GM12872 (cell line): ENCODE measurements at regions not wholly inside any gene's neighbourhood (a gene's known extent, or its start where the extent isn't known, plus 50 kb on each side); places are given as distances from the start of the nearest gene placed in this dataset.

Source experiments
- TF ChIP-seq, protein P1 (sequence below): IDR thresholded peaks from 3 replicates; pipeline ENCODE4 v1.5.1; 2011; ENCODE audit warnings: low read depth, mild to moderate bottlenecking, low read length, moderate library complexity; ENCODE audit not compliant: insufficient read depth

DNA sequence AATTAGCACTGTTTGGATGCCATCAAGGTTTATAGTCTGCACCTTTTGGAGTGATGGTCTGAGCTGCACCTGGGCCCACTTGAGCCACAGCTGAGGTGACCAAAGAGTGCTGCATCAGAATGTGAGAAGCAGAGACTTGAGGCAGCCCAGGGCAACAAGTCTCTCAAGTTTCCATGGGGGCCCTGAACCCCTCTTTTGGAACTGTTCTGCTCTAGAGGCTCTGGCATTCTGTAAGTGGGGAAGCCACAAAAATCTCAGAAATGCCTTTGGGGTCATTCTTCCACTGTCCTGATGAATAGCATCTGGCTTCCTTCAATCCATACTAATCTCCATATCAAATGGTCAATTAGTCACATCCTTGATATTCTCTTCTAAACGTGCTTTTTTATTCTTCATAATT is 298.4 kb upstream of the MAOA start:
- TF ChIP-seq, protein P1, sequence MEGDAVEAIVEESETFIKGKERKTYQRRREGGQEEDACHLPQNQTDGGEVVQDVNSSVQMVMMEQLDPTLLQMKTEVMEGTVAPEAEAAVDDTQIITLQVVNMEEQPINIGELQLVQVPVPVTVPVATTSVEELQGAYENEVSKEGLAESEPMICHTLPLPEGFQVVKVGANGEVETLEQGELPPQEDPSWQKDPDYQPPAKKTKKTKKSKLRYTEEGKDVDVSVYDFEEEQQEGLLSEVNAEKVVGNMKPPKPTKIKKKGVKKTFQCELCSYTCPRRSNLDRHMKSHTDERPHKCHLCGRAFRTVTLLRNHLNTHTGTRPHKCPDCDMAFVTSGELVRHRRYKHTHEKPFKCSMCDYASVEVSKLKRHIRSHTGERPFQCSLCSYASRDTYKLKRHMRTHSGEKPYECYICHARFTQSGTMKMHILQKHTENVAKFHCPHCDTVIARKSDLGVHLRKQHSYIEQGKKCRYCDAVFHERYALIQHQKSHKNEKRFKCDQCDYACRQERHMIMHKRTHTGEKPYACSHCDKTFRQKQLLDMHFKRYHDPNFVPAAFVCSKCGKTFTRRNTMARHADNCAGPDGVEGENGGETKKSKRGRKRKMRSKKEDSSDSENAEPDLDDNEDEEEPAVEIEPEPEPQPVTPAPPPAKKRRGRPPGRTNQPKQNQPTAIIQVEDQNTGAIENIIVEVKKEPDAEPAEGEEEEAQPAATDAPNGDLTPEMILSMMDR = no peak

DNA sequence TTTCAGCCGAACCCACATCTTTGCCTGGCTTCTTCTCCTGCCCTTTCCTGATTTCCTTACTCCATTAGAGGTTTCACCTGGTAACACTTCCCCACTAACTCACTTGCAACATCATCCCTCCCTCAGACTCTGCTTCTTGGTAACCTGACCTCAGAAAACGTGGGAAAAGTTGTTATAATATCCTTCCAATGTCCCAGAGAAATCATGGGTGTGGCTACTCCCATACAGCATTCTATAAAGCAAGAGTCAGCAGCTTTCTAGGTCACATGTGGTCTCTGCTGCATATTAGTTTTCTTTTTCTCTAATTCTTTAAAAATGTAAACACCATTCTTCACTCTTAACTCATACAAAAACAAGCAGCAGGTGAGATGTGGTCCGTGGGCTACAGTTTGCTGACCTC is 283.1 kb upstream of the MAOA start:
- TF ChIP-seq, protein P1 = no peak

DNA sequence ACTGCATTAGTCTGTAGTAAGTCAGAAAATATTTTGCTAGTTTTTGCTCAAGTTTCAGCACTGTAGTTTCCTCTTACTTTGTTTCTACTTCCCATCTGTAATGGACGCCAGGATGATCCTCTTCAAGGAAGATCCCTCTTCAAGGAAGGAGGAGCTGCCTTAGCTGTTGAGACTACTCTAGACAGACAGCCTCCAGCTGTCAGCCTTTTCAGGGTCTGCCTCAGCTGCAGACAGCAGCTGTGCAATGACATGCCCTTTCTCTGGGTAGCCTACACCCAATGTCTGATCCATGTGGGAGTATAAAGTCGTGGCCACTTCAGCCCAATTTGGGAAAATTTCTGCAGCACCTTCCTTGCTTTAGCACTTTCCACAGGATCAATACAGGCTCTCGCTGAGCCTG is 281.0 kb upstream of the MAOA start:
- TF ChIP-seq, protein P1 = no peak

DNA sequence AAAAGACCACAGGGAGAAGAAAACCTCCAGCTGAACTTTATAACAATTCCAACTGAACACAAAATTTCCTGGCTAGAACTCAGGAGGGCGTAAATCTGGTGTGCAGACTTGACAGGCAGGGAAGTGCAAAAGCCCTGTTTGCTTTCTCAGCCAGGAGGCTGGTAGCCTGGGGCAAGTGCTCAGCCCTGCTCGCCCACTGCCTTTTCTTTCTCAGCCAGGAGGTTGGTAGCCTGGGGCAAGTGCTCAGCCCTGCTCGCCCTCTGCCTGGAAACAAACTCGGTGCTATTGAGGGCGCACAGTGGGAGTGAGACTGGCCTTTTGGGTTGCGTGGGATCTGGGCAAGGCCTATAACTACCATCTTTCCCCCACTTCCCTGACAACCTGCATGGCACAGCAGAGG is 275.4 kb upstream of the MAOA start:
- TF ChIP-seq, protein P1 = no peak

DNA sequence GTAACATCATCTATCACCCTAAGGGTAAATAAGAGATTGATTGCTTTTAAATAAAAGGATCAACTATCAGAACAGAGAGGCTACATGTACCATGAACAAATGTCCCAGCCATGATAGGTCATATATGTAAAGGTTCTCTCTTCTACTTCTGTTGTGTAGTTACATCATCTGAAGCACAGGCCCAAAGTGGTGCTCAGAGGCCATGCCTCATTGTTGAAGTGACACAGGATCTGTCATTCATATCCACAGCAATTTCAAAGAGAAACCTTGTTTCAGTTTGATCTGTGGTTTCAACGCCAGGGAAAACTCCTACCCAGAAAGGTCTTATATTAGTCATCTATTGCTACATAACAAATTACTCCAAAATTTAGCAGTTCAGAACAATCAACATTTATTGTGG is 269.2 kb upstream of the MAOA start:
- TF ChIP-seq, protein P1 = no peak

DNA sequence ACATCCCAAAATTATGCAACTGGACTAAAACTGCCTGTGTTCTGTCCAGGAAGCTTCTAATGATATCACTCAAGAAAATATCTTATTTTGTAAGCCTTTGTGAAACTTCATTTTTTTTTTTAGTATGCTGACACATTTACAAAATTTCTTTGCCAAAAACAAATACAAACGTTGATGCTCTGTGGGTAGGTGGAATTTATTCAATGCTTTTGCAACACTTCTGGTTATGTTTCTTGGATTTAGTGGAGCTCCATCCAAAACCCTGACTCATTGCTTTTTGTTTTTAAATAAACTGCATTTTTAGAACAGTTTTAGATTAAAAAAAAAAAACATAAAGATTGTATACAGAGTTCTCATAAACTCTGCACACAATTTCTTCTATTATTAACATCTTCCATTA is 250.9 kb upstream of the MAOA start:
- TF ChIP-seq, protein P1 = no peak

DNA sequence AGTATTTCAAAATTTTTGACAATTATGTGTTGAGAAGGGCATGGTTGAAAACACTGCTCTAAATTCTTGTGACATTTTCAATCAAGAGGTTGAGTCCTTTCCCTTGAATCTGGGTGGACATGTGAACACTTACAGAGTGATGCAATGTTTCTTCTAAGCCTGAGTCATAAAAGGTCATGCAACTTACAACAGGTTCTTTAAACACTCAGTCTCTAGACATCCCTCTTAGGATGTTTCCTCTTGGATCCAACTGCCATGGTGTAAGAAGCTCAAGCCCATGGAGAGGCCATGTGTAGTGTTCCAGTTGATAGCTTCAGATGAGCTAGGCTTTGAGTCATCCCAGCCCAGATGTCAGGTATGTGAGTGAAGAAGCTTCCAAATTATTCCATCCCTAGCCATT is 232.2 kb upstream of the MAOA start:
- TF ChIP-seq, protein P1 = no peak

DNA sequence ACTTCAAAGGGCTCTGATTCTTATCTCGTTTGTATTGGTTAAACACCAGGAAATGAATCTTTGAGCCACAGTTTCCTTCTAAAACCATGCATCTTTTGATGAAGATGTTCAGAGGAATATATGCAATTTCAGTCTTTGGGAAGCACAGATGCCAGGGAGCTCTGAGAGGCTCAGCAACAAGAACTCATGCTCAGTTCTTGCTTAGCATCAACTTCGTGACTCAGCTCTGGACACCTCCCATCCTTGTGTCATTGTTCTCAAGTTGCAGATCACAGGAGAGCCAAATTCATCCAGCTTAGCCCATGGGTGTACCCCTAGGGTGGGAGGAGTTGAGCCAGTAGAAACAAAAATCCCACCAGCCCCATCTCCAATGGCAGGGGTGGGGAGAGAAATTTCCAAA is 219.6 kb upstream of the MAOA start:
- TF ChIP-seq, protein P1 = no peak
